ENCODE measurements at regions not wholly inside any gene's neighbourhood (a gene's known extent, or its start where the extent isn't known, plus 50 kb on each side); places are given as distances from the start of the nearest gene placed in this dataset.

DNA sequence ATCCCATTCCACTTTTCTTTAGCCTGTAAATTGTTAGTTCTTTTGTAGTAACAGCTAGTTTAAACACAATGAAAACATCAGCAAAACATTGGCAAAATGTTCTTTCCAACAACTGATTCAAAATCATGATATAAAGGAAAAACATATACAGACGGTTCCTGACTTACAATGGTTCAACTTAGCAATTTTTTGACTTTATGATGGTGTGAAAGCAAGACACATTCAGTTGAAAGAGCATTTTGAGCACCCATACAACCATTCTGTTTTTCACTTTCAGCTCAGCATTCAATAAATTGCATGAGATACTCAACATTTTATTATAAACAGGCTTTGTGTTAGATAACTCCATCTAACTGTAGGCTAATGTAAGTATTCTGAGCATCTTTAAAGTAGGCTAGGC lies 185.1 kb downstream of the NOL4 start:
- TF ChIP-seq CTCF (conservative IDR thresholded peaks at IDR 0.05) (no peak), ZFX (IDR thresholded peaks at IDR 0.05) (no peak)
